NB4 (cell line): ENCODE measurements at regions not wholly inside any gene's neighbourhood (a gene's known extent, or its start where the extent isn't known, plus 50 kb on each side); places are given as distances from the start of the nearest gene placed in this dataset.

ENCODE experiments used
- CTCF ChIP-seq: IDR thresholded peaks from one replicate; pipeline ENCODE4 v1.5.1; 2012; ENCODE audit warnings: low read depth, low read length
- POLR2A ChIP-seq: IDR thresholded peaks from 2 replicates; pipeline ENCODE4 v1.6.1; 2011; ENCODE audit warnings: mild to moderate bottlenecking; ENCODE audit not compliant: insufficient read length; ENCODE audit errors: extremely low read depth

GRCh38 chr3:184485241-184485640 lies 76.3 kb upstream of the EPHB3 start:
- TF ChIP-seq POLR2A (no peak), CTCF (no peak)
